ENCODE measurements at regions not wholly inside any gene's neighbourhood (a gene's known extent, or its start where the extent isn't known, plus 50 kb on each side); places are given as distances from the start of the nearest gene placed in this dataset.

GRCh38 chr3:97417-98258, 98.9 kb upstream of the CHL1 start:
- H3K4me3 Mint-ChIP-seq, result no peak overlapping the region

GRCh38 chr3:98259-98654, 98.3 kb upstream of the CHL1 start:
- Mint-ChIP-seq H3K36me3 (ENCODE audit: low read depth) (no peaks in the 10 kb centered on the region), H3K27me3 (no peaks in the 10 kb centered on the region), H3K4me3 (no peak overlapping the region), H3K9me3 (peaks cover 6% of the 10 kb centered on the region), H3K27ac (no peak overlapping the region), H3K4me1 (ENCODE audit: low read depth) (no peaks in the 10 kb centered on the region)
- intact Hi-C loops (cut with micrococcal nuclease), result no loop called here

More at GRCh38 chr3:97417-98258, 98.9 kb upstream of the CHL1 start:
- no peak overlapping the region for H3K27ac Mint-ChIP-seq
- H3K9me3 Mint-ChIP-seq, result peaks cover 6% of the 10 kb centered on the region
- intact Hi-C loops (cut with micrococcal nuclease), result no loop called here
- H3K4me1 Mint-ChIP-seq (ENCODE audit: low read depth), result no peaks in the 10 kb centered on the region
- H3K36me3 Mint-ChIP-seq (ENCODE audit: low read depth), result no peaks in the 10 kb centered on the region
- H3K27me3 Mint-ChIP-seq, result no peaks in the 10 kb centered on the region

- H3K4me3 Mint-ChIP-seq, result no peak overlapping the region
- H3K27me3 Mint-ChIP-seq, result no peaks in the 10 kb centered on the region
- no peaks in the 10 kb centered on the region for H3K36me3 Mint-ChIP-seq (ENCODE audit: low read depth)
- intact Hi-C loops (cut with micrococcal nuclease), result no loop called here
- no peaks in the 10 kb centered on the region for H3K4me1 Mint-ChIP-seq (ENCODE audit: low read depth)
- H3K27ac Mint-ChIP-seq, result no peak overlapping the region
- H3K9me3 Mint-ChIP-seq, result peaks cover 6% of the 10 kb centered on the region
Observed at GRCh38 chr3:99506-99905, 97.1 kb upstream of the CHL1 start.

- Mint-ChIP-seq H3K27ac (no peak overlapping the region), H3K36me3 (ENCODE audit: low read depth) (no peaks in the 10 kb centered on the region), H3K27me3 (no peaks in the 10 kb centered on the region), H3K4me1 (ENCODE audit: low read depth) (no peaks in the 10 kb centered on the region), H3K9me3 (peaks cover 6% of the 10 kb centered on the region), H3K4me3 (no peak overlapping the region)
- intact Hi-C loops (cut with micrococcal nuclease), result no loop called here
Observed at GRCh38 chr3:102484-102883, 94.1 kb upstream of the CHL1 start.

GRCh38 chr3:103991-104390, 92.6 kb upstream of the CHL1 start:
- Mint-ChIP-seq H3K27ac (no peak overlapping the region), H3K27me3 (no peaks in the 10 kb centered on the region), H3K4me1 (ENCODE audit: low read depth) (no peaks in the 10 kb centered on the region), H3K4me3 (no peak overlapping the region), H3K9me3 (no peaks in the 10 kb centered on the region), H3K36me3 (ENCODE audit: low read depth) (no peaks in the 10 kb centered on the region)
- intact Hi-C loops (cut with micrococcal nuclease), result no loop called here

- H3K27me3 Mint-ChIP-seq, result no peaks in the 10 kb centered on the region
- H3K36me3 Mint-ChIP-seq (ENCODE audit: low read depth), result no peaks in the 10 kb centered on the region
- no peaks in the 10 kb centered on the region for H3K4me1 Mint-ChIP-seq (ENCODE audit: low read depth)
- H3K9me3 Mint-ChIP-seq, result no peaks in the 10 kb centered on the region
- no peak overlapping the region for H3K27ac Mint-ChIP-seq
- no peak overlapping the region for H3K4me3 Mint-ChIP-seq
- intact Hi-C loops (cut with micrococcal nuclease), result no loop called here
Observed at GRCh38 chr3:105585-105984, 91.0 kb upstream of the CHL1 start.

GRCh38 chr3:106619-107018, 89.9 kb upstream of the CHL1 start:
- no peaks in the 10 kb centered on the region for H3K9me3 Mint-ChIP-seq
- no peaks in the 10 kb centered on the region for H3K4me1 Mint-ChIP-seq (ENCODE audit: low read depth)
- H3K36me3 Mint-ChIP-seq (ENCODE audit: low read depth), result no peaks in the 10 kb centered on the region
- intact Hi-C loops (cut with micrococcal nuclease), result no loop called here
- no peaks in the 10 kb centered on the region for H3K27me3 Mint-ChIP-seq
- H3K27ac Mint-ChIP-seq, result no peak overlapping the region
- H3K4me3 Mint-ChIP-seq, result no peak overlapping the region

- no peaks in the 10 kb centered on the region for H3K27me3 Mint-ChIP-seq
- no peaks in the 10 kb centered on the region for H3K4me1 Mint-ChIP-seq (ENCODE audit: low read depth)
- no peak overlapping the region for H3K27ac Mint-ChIP-seq
- intact Hi-C loops (cut with micrococcal nuclease), result no loop called here
- H3K36me3 Mint-ChIP-seq (ENCODE audit: low read depth), result no peaks in the 10 kb centered on the region
- H3K9me3 Mint-ChIP-seq, result peaks cover 23% of the 10 kb centered on the region
- no peak overlapping the region for H3K4me3 Mint-ChIP-seq
Observed at GRCh38 chr3:111143-112069, 85.2 kb upstream of the CHL1 start.

- peaks cover 23% of the 10 kb centered on the region for H3K9me3 Mint-ChIP-seq
- H3K36me3 Mint-ChIP-seq (ENCODE audit: low read depth), result no peaks in the 10 kb centered on the region
- H3K27me3 Mint-ChIP-seq, result no peaks in the 10 kb centered on the region
- H3K4me3 Mint-ChIP-seq, result no peak overlapping the region
- H3K4me1 Mint-ChIP-seq (ENCODE audit: low read depth), result no peaks in the 10 kb centered on the region
- intact Hi-C loops (cut with micrococcal nuclease), result no loop called here
- no peak overlapping the region for H3K27ac Mint-ChIP-seq
Observed at GRCh38 chr3:112773-113172, 83.8 kb upstream of the CHL1 start.

GRCh38 chr3:118666-119065, 77.9 kb upstream of the CHL1 start:
- Mint-ChIP-seq H3K27me3 (no peaks in the 10 kb centered on the region), H3K9me3 (peaks cover 12% of the 10 kb centered on the region)

GRCh38 chr3:123341-123740, 73.2 kb upstream of the CHL1 start:
- H3K4me3 Mint-ChIP-seq, result no peak overlapping the region

More at GRCh38 chr3:118666-119065, 77.9 kb upstream of the CHL1 start:
- intact Hi-C loops (cut with micrococcal nuclease), result no loop called here
- Mint-ChIP-seq H3K36me3 (ENCODE audit: low read depth) (no peaks in the 10 kb centered on the region), H3K4me3 (no peak overlapping the region), H3K27ac (no peak overlapping the region), H3K4me1 (ENCODE audit: low read depth) (no peaks in the 10 kb centered on the region)

GRCh38 chr3:124557-125179, 71.9 kb upstream of the CHL1 start:
- Mint-ChIP-seq H3K9me3 (peaks cover under 1% of the 10 kb centered on the region), H3K36me3 (ENCODE audit: low read depth) (no peaks in the 10 kb centered on the region), H3K27me3 (no peaks in the 10 kb centered on the region), H3K4me3 (no peak overlapping the region), H3K27ac (no peak overlapping the region), H3K4me1 (ENCODE audit: low read depth) (no peaks in the 10 kb centered on the region)
- intact Hi-C loops (cut with micrococcal nuclease), result no loop called here

More at GRCh38 chr3:123341-123740, 73.2 kb upstream of the CHL1 start:
- intact Hi-C loops (cut with micrococcal nuclease), result no loop called here
- H3K9me3 Mint-ChIP-seq, result no peaks in the 10 kb centered on the region
- H3K27me3 Mint-ChIP-seq, result no peaks in the 10 kb centered on the region
- no peaks in the 10 kb centered on the region for H3K36me3 Mint-ChIP-seq (ENCODE audit: low read depth)
- H3K4me1 Mint-ChIP-seq (ENCODE audit: low read depth), result no peaks in the 10 kb centered on the region
- no peak overlapping the region for H3K27ac Mint-ChIP-seq

- no peak overlapping the region for H3K4me3 Mint-ChIP-seq
- H3K27ac Mint-ChIP-seq, result no peak overlapping the region
- intact Hi-C loops (cut with micrococcal nuclease), result no loop called here
- no peaks in the 10 kb centered on the region for H3K36me3 Mint-ChIP-seq (ENCODE audit: low read depth)
- no peaks in the 10 kb centered on the region for H3K27me3 Mint-ChIP-seq
- peaks cover 28% of the 10 kb centered on the region for H3K9me3 Mint-ChIP-seq
- no peaks in the 10 kb centered on the region for H3K4me1 Mint-ChIP-seq (ENCODE audit: low read depth)
Observed at GRCh38 chr3:128515-129172, 67.9 kb upstream of the CHL1 start.

Measured in dendritic cell treated with granulocyte-macrophage colony-stimulating factor and Interleukin-4, amounts not matched to agents 40 ng/mL and 50 ng/mL, for 4 days (primary cell).